Brain microvascular endothelial cell (primary cell): ENCODE measurements at regions not wholly inside any gene's neighbourhood (a gene's known extent, or its start where the extent isn't known, plus 50 kb on each side); places are given as distances from the start of the nearest gene placed in this dataset.

Experiments used
- DNase-seq: peaks from one replicate; pipeline ENCODE4 v3.0.0-alpha.2; 2020
- H3K27ac ChIP-seq: fragments of 250-450 bp; sonication (Bioruptor Pico); 2 replicates; pipeline ENCODE4 v1.5.1; 2020; ENCODE audit warnings: mild to moderate bottlenecking, moderate library complexity
- H3K27me3 ChIP-seq: fragments of 250-450 bp; sonication (Bioruptor Pico); replicated peaks from 2 replicates; pipeline ENCODE4 v1.5.1; 2020; ENCODE audit warnings: mild to moderate bottlenecking
- H3K36me3 ChIP-seq: fragments of 250-450 bp; sonication (Bioruptor Pico); replicated peaks from 2 replicates; pipeline ENCODE4 v1.5.1; 2020; ENCODE audit warnings: mild to moderate bottlenecking
- H3K4me3 ChIP-seq: 2 replicates; pipeline ENCODE4 v1.5.1; 2011; ENCODE audit warnings: low read depth, mild to moderate bottlenecking, control low read depth, low read length, moderate library complexity
- CTCF ChIP-seq: IDR thresholded peaks from 2 replicates; pipeline ENCODE4 v1.5.1; 2011; ENCODE audit warnings: low read depth, mild to moderate bottlenecking, moderate library complexity, low read length, control low read depth, inconsistent platforms; ENCODE audit errors: missing control alignments
- in situ Hi-C: cut with HindIII; loops from 2 replicates; pipeline ENCODE4 v1.10.0; 2017; ENCODE audit warnings: low sequenced_read_pairs, low pct_ligation_motif_present

GRCh38 chr5:23303435-23303834, 204.0 kb upstream of the PRDM9 start:
- TF ChIP-seq CTCF = no peak
- in situ Hi-C loops = no loop called here
- H3K36me3 ChIP-seq = no peaks in the 10 kb centered on the region
- no peaks in the 10 kb centered on the region for H3K27me3 ChIP-seq
- no peak for DNase-seq
- no peak overlapping the region for H3K27ac ChIP-seq
- no peak overlapping the region for H3K4me3 ChIP-seq

DNA sequence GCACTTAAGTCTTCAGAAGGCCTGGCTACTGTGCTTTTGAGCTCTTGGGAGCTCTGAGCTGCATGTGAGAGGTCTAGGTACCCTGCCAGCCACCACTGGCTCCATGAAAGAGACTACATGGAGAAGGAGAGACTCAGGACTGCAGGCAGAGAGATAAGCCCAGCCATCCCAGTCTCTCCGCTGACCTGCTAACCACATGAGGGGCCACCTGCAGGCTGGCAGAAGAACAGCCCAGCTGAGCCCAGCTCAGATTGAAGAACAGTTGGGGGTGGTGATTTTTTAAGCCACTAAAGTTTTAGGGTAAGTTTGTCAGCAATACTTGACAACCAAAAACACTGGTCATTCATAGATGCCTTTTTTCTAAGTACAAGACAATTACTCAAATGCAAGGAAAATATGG, 205.0 kb upstream of the PRDM9 start:
- in situ Hi-C loops = no loop called here
- no peak for DNase-seq
- TF ChIP-seq CTCF = no peak
- Histone ChIP-seq H3K27ac (no peak overlapping the region), H3K27me3 (no peaks in the 10 kb centered on the region), H3K4me3 (no peak overlapping the region), H3K36me3 (no peaks in the 10 kb centered on the region)

- H3K27me3 ChIP-seq = no peaks in the 10 kb centered on the region
- no peak for DNase-seq
- H3K36me3 ChIP-seq = no peaks in the 10 kb centered on the region
- no peak overlapping the region for H3K27ac ChIP-seq
- in situ Hi-C loops = no loop called here
- H3K4me3 ChIP-seq = no peak overlapping the region
- TF ChIP-seq CTCF = no peak
These were observed 218.2 kb upstream of the PRDM9 start for GRCh38 chr5:23289162-23289561.

DNA sequence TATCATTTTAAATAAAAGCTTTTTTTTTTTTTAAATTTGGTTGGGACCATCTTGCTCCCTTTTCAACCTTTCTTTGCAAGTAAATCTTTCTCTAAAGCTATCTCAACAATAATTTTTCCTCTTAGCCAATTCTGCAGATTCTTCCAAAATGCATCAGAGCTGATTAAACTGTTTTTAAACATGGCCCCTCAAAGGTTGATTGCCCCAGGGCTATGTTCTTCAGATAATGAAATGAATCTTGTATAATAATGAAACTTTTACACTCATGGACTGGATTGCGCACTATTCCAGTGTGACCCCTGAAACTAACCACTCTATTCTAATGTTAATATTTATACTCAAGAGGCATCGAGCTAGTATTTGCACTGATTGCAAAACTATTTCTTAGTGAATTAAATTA, 222.8 kb upstream of the PRDM9 start:
- TF ChIP-seq CTCF = no peak
- in situ Hi-C loops = no loop called here
- Histone ChIP-seq H3K27me3 (no peaks in the 10 kb centered on the region), H3K4me3 (no peak overlapping the region), H3K27ac (no peak overlapping the region), H3K36me3 (no peaks in the 10 kb centered on the region)
- DNase-seq = no peak

GRCh38 chr5:23274171-23274570, 233.2 kb upstream of the PRDM9 start:
- DNase-seq = no peak
- in situ Hi-C loops = no loop called here
- TF ChIP-seq CTCF = no peak
- Histone ChIP-seq H3K4me3 (no peak overlapping the region), H3K27me3 (no peaks in the 10 kb centered on the region), H3K27ac (no peak overlapping the region), H3K36me3 (no peaks in the 10 kb centered on the region)

GRCh38 chr5:23269981-23270380, 237.4 kb upstream of the PRDM9 start:
- H3K27me3 ChIP-seq = no peaks in the 10 kb centered on the region
- H3K4me3 ChIP-seq = no peak overlapping the region
- no peak overlapping the region for H3K27ac ChIP-seq
- no peak for DNase-seq
- H3K36me3 ChIP-seq = no peaks in the 10 kb centered on the region
- TF ChIP-seq CTCF = no peak
- in situ Hi-C loops = no loop called here
